ENCODE measurements at regions not wholly inside any gene's neighbourhood (a gene's known extent, or its start where the extent isn't known, plus 50 kb on each side); places are given as distances from the start of the nearest gene placed in this dataset.

DNA sequence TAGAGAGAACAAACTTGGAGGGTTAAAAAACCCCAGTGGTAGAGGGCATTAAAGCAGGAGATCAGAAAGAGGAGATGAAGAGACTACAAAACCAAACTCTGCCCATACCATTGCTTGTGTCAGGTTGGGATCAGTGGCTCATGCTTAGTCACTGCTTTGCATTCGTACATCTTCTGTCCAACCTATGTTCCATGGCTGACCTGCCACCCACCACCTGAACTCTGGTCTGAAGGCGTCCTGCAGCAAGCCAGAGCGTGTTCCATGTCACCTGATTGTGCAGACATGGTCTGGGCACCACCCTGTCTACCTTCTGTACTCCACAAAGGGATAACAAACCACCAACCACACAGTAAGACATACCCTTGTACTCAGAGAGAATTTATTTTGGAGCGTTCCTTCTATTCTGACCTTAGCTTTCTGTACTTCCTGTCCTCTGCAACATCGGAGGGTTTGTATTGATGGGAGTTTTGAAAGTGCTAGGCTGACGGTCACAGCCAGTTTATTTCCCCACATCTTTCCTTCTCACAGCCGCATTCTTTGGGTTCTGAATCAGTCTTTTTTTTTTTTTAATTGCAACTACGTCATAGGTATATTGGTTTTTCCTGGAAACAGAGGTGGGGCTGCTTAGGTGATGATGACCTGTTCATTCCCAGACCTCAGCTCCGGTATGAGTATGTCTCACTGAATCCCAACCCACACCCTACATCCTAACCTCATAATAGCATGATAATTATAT is 88.3 kb downstream of the SOWAHC start:
- TF ChIP-seq POLR2A (IDR thresholded peaks at IDR 0.05) (no peak), POLR2AphosphoS5 (IDR thresholded peaks at IDR 0.05) (no peak)
- TF ChIP-seq, protein P1, sequence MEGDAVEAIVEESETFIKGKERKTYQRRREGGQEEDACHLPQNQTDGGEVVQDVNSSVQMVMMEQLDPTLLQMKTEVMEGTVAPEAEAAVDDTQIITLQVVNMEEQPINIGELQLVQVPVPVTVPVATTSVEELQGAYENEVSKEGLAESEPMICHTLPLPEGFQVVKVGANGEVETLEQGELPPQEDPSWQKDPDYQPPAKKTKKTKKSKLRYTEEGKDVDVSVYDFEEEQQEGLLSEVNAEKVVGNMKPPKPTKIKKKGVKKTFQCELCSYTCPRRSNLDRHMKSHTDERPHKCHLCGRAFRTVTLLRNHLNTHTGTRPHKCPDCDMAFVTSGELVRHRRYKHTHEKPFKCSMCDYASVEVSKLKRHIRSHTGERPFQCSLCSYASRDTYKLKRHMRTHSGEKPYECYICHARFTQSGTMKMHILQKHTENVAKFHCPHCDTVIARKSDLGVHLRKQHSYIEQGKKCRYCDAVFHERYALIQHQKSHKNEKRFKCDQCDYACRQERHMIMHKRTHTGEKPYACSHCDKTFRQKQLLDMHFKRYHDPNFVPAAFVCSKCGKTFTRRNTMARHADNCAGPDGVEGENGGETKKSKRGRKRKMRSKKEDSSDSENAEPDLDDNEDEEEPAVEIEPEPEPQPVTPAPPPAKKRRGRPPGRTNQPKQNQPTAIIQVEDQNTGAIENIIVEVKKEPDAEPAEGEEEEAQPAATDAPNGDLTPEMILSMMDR (IDR thresholded peaks at IDR 0.05) = no peak
